ENCODE measurements at regions not wholly inside any gene's neighbourhood (a gene's known extent, or its start where the extent isn't known, plus 50 kb on each side); places are given as distances from the start of the nearest gene placed in this dataset.

- Histone ChIP-seq H3K4me2 (ENCODE audit: insufficient read depth, low read length) (no peak overlapping the region), H3K9me3 (replicated peaks; ENCODE audit: control insufficient read depth, insufficient read depth, low read length) (no peaks in the 10 kb centered on the region), H3K79me2 (ENCODE audit: control insufficient read depth, insufficient read depth, low read length) (no peaks in the 10 kb centered on the region), H4K20me1 (replicated peaks; ENCODE audit: control insufficient read depth, extremely low read depth, insufficient read depth, low read length) (no peaks in the 10 kb centered on the region), H2AFZ (ENCODE audit: low read depth, low read length) (no peak overlapping the region), H3K27ac (ENCODE audit: insufficient read depth, low read depth, low read length) (no peak overlapping the region), H3K27me3 (ENCODE audit: control insufficient read depth in 2 of 2, insufficient read depth in 2 of 2, low read length in 2 of 2) (no peaks in the 10 kb centered on the region), H3K4me1 (ENCODE audit: control insufficient read depth, extremely low read depth, insufficient read depth, low read length) (peaks cover 31% of the 10 kb centered on the region), H3K4me3 (replicated peaks in 1 of 3; ENCODE audit: insufficient read depth in 1 of 3, low read depth in 1 of 3, low read length in 3 of 3) (no peak overlapping the region), H3K36me3 (ENCODE audit: control insufficient read depth in 2 of 2, extremely low read depth in 1 of 2, insufficient read depth in 2 of 2, low read length in 2 of 2) (no peaks in the 10 kb centered on the region), H3K9me1 (replicated peaks; ENCODE audit: control insufficient read depth, extremely low read depth, insufficient read depth, low read length) (no peaks in the 10 kb centered on the region), H3K9ac (replicated peaks; ENCODE audit: extremely low read depth, insufficient read depth, low read length) (no peak overlapping the region)
- CTCF ChIA-PET: interaction anchor here (1.4 kb wide), 1 partner anchor 38 kb away, joined by 3 read pairs; no protein-coding TSS in a partner anchor
- BruUV-seq (replicated peaks): no TSS peak
- no peak for FAIRE-seq
- POLR2A ChIA-PET: no interaction called here
- no peak for TF ChIP-seq POLR2AphosphoS5 (IDR thresholded peaks at IDR 0.05; ENCODE audit: insufficient read depth, low read depth, low read length)
- TF ChIP-seq GATA2 (IDR thresholded peaks at IDR 0.05; ENCODE audit: insufficient read depth, insufficient read length, low read depth, low read length): no peak
- no peak for TF ChIP-seq EZH2 (IDR thresholded peaks at IDR 0.05; ENCODE audit: borderline replicate concordance, low read depth, low read length, severe bottlenecking)
- no peak for TF ChIP-seq JUN (IDR thresholded peaks at IDR 0.05; ENCODE audit: borderline replicate concordance, insufficient read depth, insufficient read length, low read depth)
- no peak for TF ChIP-seq MAX (IDR thresholded peaks at IDR 0.05; ENCODE audit: insufficient read depth, insufficient read length)
- intact Hi-C loops (cut with micrococcal nuclease) (no loop called here), dilution Hi-C loops (cut with MboI; ENCODE audit: extremely low pct_ligation_motif_present, low sequenced_read_pairs) (no loop called here)
- DNase-seq (ENCODE audit: low read depth, low spot score): no peak
Observed at GRCh38 chr12:65640489-65640901, 183.8 kb upstream of the HMGA2 start.

GRCh38 chr12:65642061-65642661 is 182.1 kb upstream of the HMGA2 start:
- no peak overlapping the region for H3K27ac ChIP-seq (ENCODE audit: insufficient read depth, low read depth, low read length)
- H3K36me3 ChIP-seq (ENCODE audit: control insufficient read depth in 2 of 2, extremely low read depth in 1 of 2, insufficient read depth in 2 of 2, low read length in 2 of 2): no peaks in the 10 kb centered on the region
- peaks cover 14% of the 10 kb centered on the region for H3K4me1 ChIP-seq (ENCODE audit: control insufficient read depth, extremely low read depth, insufficient read depth, low read length)
- no peaks in the 10 kb centered on the region for H4K20me1 ChIP-seq (replicated peaks; ENCODE audit: control insufficient read depth, extremely low read depth, insufficient read depth, low read length)
- H3K9me3 ChIP-seq (replicated peaks; ENCODE audit: control insufficient read depth, insufficient read depth, low read length): no peaks in the 10 kb centered on the region
- no TSS peak for BruUV-seq (replicated peaks)
- H3K9ac ChIP-seq (replicated peaks; ENCODE audit: extremely low read depth, insufficient read depth, low read length): no peak overlapping the region
- CTCF ChIA-PET: no interaction called here
- no peaks in the 10 kb centered on the region for H3K79me2 ChIP-seq (ENCODE audit: control insufficient read depth, insufficient read depth, low read length)
- no peak for FAIRE-seq
- no peak for DNase-seq (ENCODE audit: low read depth, low spot score)
- POLR2A ChIA-PET: no interaction called here
- intact Hi-C loops (cut with micrococcal nuclease) (no loop called here), dilution Hi-C loops (cut with MboI; ENCODE audit: extremely low pct_ligation_motif_present, low sequenced_read_pairs) (no loop called here)
- no peak overlapping the region for H3K4me3 ChIP-seq (replicated peaks in 1 of 3; ENCODE audit: insufficient read depth in 1 of 3, low read depth in 1 of 3, low read length in 3 of 3)
- H3K4me2 ChIP-seq (ENCODE audit: insufficient read depth, low read length): no peak overlapping the region
- no peak for TF ChIP-seq MAX (IDR thresholded peaks at IDR 0.05; ENCODE audit: insufficient read depth, insufficient read length)
- TF ChIP-seq JUN (IDR thresholded peaks at IDR 0.05; ENCODE audit: borderline replicate concordance, insufficient read depth, insufficient read length, low read depth): no peak
- no peak for TF ChIP-seq POLR2AphosphoS5 (IDR thresholded peaks at IDR 0.05; ENCODE audit: insufficient read depth, low read depth, low read length)
- no peak for TF ChIP-seq POLR2A (IDR thresholded peaks at IDR 0.05; ENCODE audit: low read depth, low read length)
- TF ChIP-seq MYC (IDR thresholded peaks at IDR 0.05; ENCODE audit: low read depth, low read length): no peak
- TF ChIP-seq EZH2 (IDR thresholded peaks at IDR 0.05; ENCODE audit: borderline replicate concordance, low read depth, low read length, severe bottlenecking): no peak
- no peak for TF ChIP-seq CTCF (IDR thresholded peaks at IDR 0.05; ENCODE audit: extremely low read depth in 1 of 2, insufficient read depth in 1 of 2, low read depth in 1 of 2, low read length in 2 of 2)
- H3K9me1 ChIP-seq (replicated peaks; ENCODE audit: control insufficient read depth, extremely low read depth, insufficient read depth, low read length): no peaks in the 10 kb centered on the region
- no peaks in the 10 kb centered on the region for H3K27me3 ChIP-seq (ENCODE audit: control insufficient read depth in 2 of 2, insufficient read depth in 2 of 2, low read length in 2 of 2)
- no peak overlapping the region for H2AFZ ChIP-seq (ENCODE audit: low read depth, low read length)
